GM19452 (cell line): ENCODE measurements at regions not wholly inside any gene's neighbourhood (a gene's known extent, or its start where the extent isn't known, plus 50 kb on each side); places are given as distances from the start of the nearest gene placed in this dataset.

Source experiments
- ATAC-seq: cut with Tn5 transposase; IDR thresholded peaks from one replicate; pipeline ENCODE4 v1.9.1; 2021; ENCODE audit not compliant: unreplicated experiment

DNA sequence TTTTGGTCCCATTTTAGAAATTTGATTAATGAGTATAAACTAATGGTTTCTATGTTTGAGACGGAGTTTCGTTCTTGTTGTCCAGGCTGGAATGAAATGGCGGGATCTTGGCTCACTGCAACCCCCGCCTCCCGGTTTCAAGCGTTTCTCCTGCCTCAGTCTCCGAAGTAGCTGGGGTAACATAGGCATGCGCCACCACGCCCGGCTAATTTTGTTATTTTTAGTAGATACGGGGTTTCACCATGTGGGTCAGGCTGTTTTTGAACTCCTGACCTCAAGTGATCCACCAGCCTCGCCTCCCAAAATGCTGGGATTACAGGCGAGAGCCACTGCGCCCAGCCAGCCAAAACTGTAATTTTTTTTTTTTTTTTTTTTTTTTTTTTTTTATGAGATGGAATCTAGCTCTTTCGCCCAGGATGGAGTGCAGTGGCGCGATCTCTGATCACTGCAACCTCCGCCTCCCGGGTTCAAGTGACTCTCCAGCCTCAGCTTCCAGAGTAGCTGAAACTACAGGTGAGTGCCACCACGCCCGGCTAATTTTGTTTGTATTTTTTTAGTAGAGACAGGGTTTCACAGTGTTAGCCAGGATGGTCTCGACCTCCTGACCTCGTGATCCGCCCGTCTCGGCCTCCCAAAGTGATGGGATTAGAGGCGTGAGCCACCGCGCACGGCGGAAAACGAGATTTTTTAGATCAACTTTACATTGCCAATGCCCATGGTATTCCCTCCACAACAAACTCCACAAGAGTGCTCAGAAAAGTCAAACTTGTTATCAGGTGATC lies 127.8 kb downstream of the HFE start:
- ATAC-seq = no peak

GRCh38 chr6:26215585-26216358 lies 128.5 kb downstream of the HFE start:
- ATAC-seq = peak; percentile 32

GRCh38 chr6:26216359-26216885 lies 129.2 kb downstream of the HFE start:
- peak; percentile 75 for ATAC-seq

GRCh38 chr6:26216886-26217713 lies 129.9 kb downstream of the HFE start:
- ATAC-seq = peak; percentile 36

GRCh38 chr6:26217714-26218075 lies 130.5 kb downstream of the HFE start:
- no peak for ATAC-seq

DNA sequence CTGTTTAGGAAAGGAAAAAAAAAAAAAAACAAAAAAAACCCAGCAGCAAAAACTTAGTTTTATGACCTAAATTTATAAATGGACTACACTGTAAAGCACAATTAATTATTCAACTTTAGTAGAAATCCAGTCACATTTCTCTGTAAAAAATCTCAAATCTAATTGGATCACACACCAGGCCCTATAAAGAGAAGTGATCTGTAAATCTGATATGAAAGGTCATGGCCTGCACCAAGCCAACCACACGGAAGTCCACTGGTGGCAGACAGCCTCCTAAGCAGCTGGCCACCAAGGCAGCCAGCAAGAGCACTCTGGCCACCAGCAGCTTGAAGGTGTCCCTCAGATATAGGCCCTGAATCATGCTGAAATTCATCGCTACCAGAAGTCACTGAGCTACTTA lies 131.6 kb downstream of the HFE start:
- no peak for ATAC-seq

- no peak for ATAC-seq
Measured at GRCh38 chr6:26220145-26220970, 133.1 kb downstream of the HFE start.

- ATAC-seq = no peak
Measured at GRCh38 chr6:26221186-26221585, 134.0 kb downstream of the HFE start.

- ATAC-seq = no peak
Measured at GRCh38 chr6:26222571-26222970, 135.3 kb downstream of the HFE start.

DNA sequence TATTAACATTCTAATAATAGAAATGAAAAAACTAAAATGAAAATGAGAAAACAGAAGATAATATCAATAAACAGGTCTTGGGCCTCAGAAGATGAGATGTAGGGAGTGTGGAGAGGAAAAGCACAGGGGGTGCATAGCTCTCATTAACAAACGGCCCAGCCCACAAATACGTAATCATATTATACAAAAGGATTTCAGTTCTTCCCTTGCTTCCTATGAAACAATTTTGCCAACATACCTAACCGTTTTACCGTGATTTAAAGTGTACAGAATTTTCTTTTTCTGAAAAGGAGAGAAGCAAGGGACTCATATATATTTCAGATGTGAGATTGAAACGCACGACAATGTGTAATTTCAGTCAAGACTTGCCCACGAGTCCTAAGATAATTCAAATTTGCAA lies 136.0 kb downstream of the HFE start:
- peak; percentile 9 for ATAC-seq

- peak; percentile 62 for ATAC-seq
Measured at GRCh38 chr6:26223650-26224546, 136.7 kb downstream of the HFE start.

DNA sequence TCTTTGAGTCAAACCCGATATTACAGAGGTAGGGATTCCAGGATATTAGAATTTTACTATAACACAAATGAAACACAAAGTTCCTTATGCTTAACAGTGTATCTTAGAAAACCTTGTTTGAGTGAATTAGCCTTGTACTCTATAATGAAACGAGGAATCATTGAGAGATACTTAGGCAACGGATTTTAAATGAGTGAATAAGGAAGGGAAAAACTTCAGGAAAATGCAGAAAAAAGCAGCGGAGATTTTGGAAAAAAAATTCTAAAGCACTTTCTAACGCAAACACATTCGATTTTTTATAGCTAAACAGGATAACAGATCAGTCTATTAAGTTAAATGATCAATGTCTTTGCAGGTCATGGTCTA lies 137.3 kb downstream of the HFE start:
- ATAC-seq = no peak

DNA sequence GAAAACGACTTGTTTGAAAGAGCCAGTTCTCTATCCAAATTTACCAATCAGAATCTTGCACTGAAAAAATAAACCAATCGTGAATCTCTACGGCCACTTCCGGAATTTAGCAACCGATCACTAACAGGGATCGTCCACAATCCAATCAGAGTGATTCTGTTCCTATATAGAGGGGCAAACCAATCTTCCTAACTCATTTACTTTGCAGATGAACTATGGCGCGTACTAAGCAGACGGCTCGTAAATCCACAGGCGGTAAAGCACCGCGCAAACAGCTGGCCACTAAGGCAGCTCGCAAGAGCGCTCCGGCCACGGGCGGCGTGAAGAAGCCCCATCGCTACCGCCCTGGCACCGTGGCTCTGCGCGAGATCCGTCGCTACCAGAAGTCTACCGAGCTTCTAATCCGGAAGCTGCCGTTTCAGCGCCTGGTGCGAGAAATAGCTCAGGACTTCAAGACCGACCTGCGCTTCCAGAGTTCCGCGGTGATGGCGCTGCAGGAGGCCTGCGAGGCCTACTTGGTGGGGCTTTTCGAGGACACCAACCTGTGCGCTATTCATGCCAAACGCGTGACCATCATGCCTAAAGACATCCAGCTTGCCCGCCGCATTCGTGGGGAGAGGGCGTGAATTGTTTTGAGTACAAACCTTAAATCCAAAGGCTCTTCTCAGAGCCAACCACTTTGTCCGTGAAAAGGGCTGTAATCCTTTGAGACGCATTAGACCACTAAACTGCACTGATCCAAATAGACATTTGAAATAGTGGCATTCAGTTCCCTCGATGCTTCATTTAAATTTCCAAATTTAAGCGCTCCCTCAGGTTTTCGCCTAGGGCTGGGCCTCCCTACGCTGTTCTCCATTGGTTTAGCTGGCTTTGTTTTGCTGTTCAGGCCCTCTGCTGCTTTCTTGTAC lies 138.0 kb downstream of the HFE start:
- no peak for ATAC-seq

GRCh38 chr6:26225848-26226578 lies 138.8 kb downstream of the HFE start:
- ATAC-seq = no peak

DNA sequence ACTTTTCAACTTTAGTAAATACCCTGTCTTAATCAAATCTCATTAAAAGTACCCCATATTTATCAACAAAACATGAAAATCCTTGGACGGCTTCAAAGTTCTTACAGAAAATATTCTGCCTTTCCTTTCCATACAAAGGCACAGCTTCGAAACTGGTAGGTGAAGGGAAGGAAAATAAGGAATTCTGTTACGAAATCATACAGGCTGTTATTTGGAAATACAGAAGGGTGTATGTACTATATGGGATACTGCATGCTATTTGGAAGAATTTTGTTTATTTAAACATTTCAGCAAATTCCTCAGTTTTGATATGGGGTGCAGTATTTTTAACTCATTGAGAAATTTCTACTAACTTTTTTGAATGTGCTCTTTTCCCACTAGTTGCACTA lies 138.4 kb upstream of the BTN3A2 start:
- no peak for ATAC-seq

DNA sequence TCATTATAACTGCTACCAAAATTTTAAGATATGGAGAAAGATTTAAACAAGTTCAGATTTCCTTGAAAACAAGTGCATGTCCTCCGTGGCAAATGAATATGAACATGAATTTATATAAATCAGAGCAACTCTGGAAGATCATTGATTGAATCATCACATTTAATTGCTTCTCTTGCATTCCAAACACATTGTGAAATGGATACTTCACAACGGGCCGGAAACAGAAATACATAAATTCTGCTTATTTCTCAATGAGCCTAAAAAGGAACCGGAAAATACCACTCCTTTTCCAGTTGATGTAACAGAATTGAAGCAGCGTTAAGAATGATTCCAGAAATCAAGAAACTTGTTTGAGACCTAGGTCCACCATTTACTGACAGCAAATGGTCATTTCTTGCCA lies 134.6 kb upstream of the BTN3A2 start:
- no peak for ATAC-seq

- ATAC-seq = no peak
Measured at GRCh38 chr6:26231006-26231587, 133.9 kb upstream of the BTN3A2 start.
